ENCODE measurements at regions not wholly inside any gene's neighbourhood (a gene's known extent, or its start where the extent isn't known, plus 50 kb on each side); places are given as distances from the start of the nearest gene placed in this dataset.

- Histone ChIP-seq H3K4me3 (ENCODE audit: low read length) (no peak overlapping the region), H3K4me2 (ENCODE audit: low read length) (no peak overlapping the region), H4K20me1 (ENCODE audit: insufficient read depth, low read length) (no peaks in the 10 kb centered on the region), H3K4me1 (ENCODE audit: low read length) (no peaks in the 10 kb centered on the region), H3K9ac (ENCODE audit: low read length) (no peak overlapping the region), H3K27me3 (ENCODE audit: low read depth, low read length) (peaks cover 14% of the 10 kb centered on the region), H3K27ac (ENCODE audit: low read length) (no peak overlapping the region), H3K79me2 (ENCODE audit: low read length) (no peaks in the 10 kb centered on the region), H3K9me3 (ENCODE audit: insufficient read depth, low read length) (no peaks in the 10 kb centered on the region), H3K36me3 (replicated peaks; ENCODE audit: low read depth, low read length) (no peaks in the 10 kb centered on the region), H2AFZ (ENCODE audit: low read depth, low read length) (no peak overlapping the region)
- TF ChIP-seq CTCF (IDR thresholded peaks at IDR 0.05; ENCODE audit: low read depth, low read length) (no peak), EZH2phosphoT487 (IDR thresholded peaks at IDR 0.05; ENCODE audit: low read depth) (no peak)
Observed at GRCh38 chr15:91514147-91514546, 339.4 kb upstream of the SLCO3A1 start.

- no peak for TF ChIP-seq CTCF (IDR thresholded peaks at IDR 0.05; ENCODE audit: low read depth, low read length)
- no peak for TF ChIP-seq EZH2phosphoT487 (IDR thresholded peaks at IDR 0.05; ENCODE audit: low read depth)
- Histone ChIP-seq H3K36me3 (replicated peaks; ENCODE audit: low read depth, low read length) (no peaks in the 10 kb centered on the region), H4K20me1 (ENCODE audit: insufficient read depth, low read length) (no peaks in the 10 kb centered on the region), H3K4me2 (ENCODE audit: low read length) (no peak overlapping the region), H3K27me3 (ENCODE audit: low read depth, low read length) (peaks cover 14% of the 10 kb centered on the region), H3K9me3 (ENCODE audit: insufficient read depth, low read length) (no peaks in the 10 kb centered on the region), H3K4me3 (ENCODE audit: low read length) (no peak overlapping the region), H3K9ac (ENCODE audit: low read length) (no peak overlapping the region), H3K27ac (ENCODE audit: low read length) (no peak overlapping the region), H3K4me1 (ENCODE audit: low read length) (no peaks in the 10 kb centered on the region), H3K79me2 (ENCODE audit: low read length) (no peaks in the 10 kb centered on the region), H2AFZ (ENCODE audit: low read depth, low read length) (no peak overlapping the region)
Observed at GRCh38 chr15:91515188-91515754, 338.2 kb upstream of the SLCO3A1 start.

GRCh38 chr15:91516866-91517265 is 336.6 kb upstream of the SLCO3A1 start:
- peaks cover 14% of the 10 kb centered on the region for H3K27me3 ChIP-seq (ENCODE audit: low read depth, low read length)
- no peaks in the 10 kb centered on the region for H3K4me1 ChIP-seq (ENCODE audit: low read length)
- no peaks in the 10 kb centered on the region for H3K79me2 ChIP-seq (ENCODE audit: low read length)
- H3K36me3 ChIP-seq (replicated peaks; ENCODE audit: low read depth, low read length): no peaks in the 10 kb centered on the region
- no peaks in the 10 kb centered on the region for H3K9me3 ChIP-seq (ENCODE audit: insufficient read depth, low read length)
- no peaks in the 10 kb centered on the region for H4K20me1 ChIP-seq (ENCODE audit: insufficient read depth, low read length)
- no peak overlapping the region for H2AFZ ChIP-seq (ENCODE audit: low read depth, low read length)
- TF ChIP-seq CTCF (IDR thresholded peaks at IDR 0.05; ENCODE audit: low read depth, low read length): no peak
- no peak overlapping the region for H3K4me3 ChIP-seq (ENCODE audit: low read length)
- no peak overlapping the region for H3K9ac ChIP-seq (ENCODE audit: low read length)
- no peak overlapping the region for H3K27ac ChIP-seq (ENCODE audit: low read length)
- no peak overlapping the region for H3K4me2 ChIP-seq (ENCODE audit: low read length)

- Histone ChIP-seq H3K79me2 (ENCODE audit: low read length) (no peaks in the 10 kb centered on the region), H3K9ac (ENCODE audit: low read length) (no peak overlapping the region), H3K27ac (ENCODE audit: low read length) (no peak overlapping the region), H2AFZ (ENCODE audit: low read depth, low read length) (no peak overlapping the region), H3K27me3 (ENCODE audit: low read depth, low read length) (peaks cover 11% of the 10 kb centered on the region; the same call in 1 of the 2 replicates), H3K4me1 (ENCODE audit: low read length) (no peaks in the 10 kb centered on the region), H3K9me3 (ENCODE audit: insufficient read depth, low read length) (no peaks in the 10 kb centered on the region), H3K4me3 (ENCODE audit: low read length) (no peak overlapping the region), H4K20me1 (ENCODE audit: insufficient read depth, low read length) (no peaks in the 10 kb centered on the region), H3K36me3 (replicated peaks; ENCODE audit: low read depth, low read length) (no peaks in the 10 kb centered on the region), H3K4me2 (ENCODE audit: low read length) (no peak overlapping the region)
- TF ChIP-seq CTCF (IDR thresholded peaks at IDR 0.05; ENCODE audit: low read depth, low read length) (no peak), EZH2phosphoT487 (IDR thresholded peaks at IDR 0.05; ENCODE audit: low read depth) (no peak)
Observed at GRCh38 chr15:91517491-91518200, 335.9 kb upstream of the SLCO3A1 start.

Measured in OCI-LY3 (cell line).